A204.1 (cell line): ENCODE measurements at regions not wholly inside any gene's neighbourhood (a gene's known extent, or its start where the extent isn't known, plus 50 kb on each side); places are given as distances from the start of the nearest gene placed in this dataset.

ENCODE experiments used
- FAIRE-seq: peaks from 2 replicates; lab custom pipeline; 2012; peaks lifted over from hg19 to GRCh38; lab: Jason Lieb, UNC

DNA sequence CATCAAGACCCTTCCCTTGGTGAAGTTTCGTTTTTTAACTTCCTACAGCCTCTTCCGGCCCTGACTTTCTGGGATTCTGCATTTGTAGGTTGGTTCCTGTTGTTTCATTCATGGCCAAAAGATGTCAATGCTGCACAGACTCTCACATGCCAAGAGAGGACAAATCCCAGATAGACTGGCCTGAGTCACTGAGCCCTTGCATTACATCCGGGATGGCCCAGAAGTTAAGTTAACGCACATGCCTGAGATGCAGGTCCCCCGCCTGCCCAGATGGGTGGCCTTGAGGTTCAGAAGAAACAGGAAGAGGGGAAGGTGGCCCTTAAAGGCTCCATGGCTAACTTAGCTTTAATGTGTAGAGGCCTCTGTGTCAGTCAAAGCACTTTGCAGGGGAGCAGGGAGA lies 51.6 kb upstream of the SRGAP3 start:
- no peak for FAIRE-seq

DNA sequence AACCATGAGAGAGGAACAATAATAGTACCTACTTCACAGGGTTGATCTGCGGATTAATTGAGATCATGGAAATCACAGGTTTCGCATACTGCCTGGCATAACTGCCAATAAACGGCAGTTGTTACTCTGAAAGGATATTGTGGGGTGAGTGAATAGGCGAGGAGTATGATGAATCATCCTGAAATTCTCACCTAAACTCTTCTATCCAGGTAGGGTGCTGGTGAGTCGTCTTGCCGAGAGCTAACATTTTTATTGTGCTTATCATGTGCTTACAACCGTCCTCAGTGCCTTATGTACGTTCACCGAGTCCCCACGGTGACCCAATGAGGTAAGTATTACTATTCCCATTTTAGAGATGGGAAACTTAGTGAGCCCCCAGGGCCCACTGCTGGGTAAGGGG lies 52.4 kb upstream of the SRGAP3 start:
- FAIRE-seq, result no peak

GRCh38 chr3:9302425-9303181 lies 53.2 kb upstream of the SRGAP3 start:
- peak; percentile 34 for FAIRE-seq

GRCh38 chr3:9308298-9308990 lies 54.4 kb upstream of the THUMPD3 start:
- FAIRE-seq, result no peak

GRCh38 chr3:9310043-9310442 lies 52.8 kb upstream of the THUMPD3 start:
- no peak for FAIRE-seq

GRCh38 chr3:9311228-9311627 lies 51.6 kb upstream of the THUMPD3 start:
- FAIRE-seq, result no peak
